ENCODE measurements at regions not wholly inside any gene's neighbourhood (a gene's known extent, or its start where the extent isn't known, plus 50 kb on each side); places are given as distances from the start of the nearest gene placed in this dataset.

GRCh38 chr16:18059089-18059488 lies 277.4 kb downstream of the NPIPA8 start:
- intact Hi-C loops (cut with DNase I), result no loop called here
- Histone ChIP-seq H3K9me3 (no peaks in the 10 kb centered on the region), H3K4me1 (no peaks in the 10 kb centered on the region), H3K27ac (no peak overlapping the region), H3K27me3 (no peaks in the 10 kb centered on the region), H3K36me3 (no peaks in the 10 kb centered on the region), H3K4me3 (no peak overlapping the region), H3K9ac (ENCODE audit: low read depth in 2 of 2, low read length in 2 of 2) (no peak overlapping the region)
- DNase-seq, result no peak
- TF ChIP-seq, protein P1, sequence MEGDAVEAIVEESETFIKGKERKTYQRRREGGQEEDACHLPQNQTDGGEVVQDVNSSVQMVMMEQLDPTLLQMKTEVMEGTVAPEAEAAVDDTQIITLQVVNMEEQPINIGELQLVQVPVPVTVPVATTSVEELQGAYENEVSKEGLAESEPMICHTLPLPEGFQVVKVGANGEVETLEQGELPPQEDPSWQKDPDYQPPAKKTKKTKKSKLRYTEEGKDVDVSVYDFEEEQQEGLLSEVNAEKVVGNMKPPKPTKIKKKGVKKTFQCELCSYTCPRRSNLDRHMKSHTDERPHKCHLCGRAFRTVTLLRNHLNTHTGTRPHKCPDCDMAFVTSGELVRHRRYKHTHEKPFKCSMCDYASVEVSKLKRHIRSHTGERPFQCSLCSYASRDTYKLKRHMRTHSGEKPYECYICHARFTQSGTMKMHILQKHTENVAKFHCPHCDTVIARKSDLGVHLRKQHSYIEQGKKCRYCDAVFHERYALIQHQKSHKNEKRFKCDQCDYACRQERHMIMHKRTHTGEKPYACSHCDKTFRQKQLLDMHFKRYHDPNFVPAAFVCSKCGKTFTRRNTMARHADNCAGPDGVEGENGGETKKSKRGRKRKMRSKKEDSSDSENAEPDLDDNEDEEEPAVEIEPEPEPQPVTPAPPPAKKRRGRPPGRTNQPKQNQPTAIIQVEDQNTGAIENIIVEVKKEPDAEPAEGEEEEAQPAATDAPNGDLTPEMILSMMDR (IDR thresholded peaks at IDR 0.05), result no peak

DNA sequence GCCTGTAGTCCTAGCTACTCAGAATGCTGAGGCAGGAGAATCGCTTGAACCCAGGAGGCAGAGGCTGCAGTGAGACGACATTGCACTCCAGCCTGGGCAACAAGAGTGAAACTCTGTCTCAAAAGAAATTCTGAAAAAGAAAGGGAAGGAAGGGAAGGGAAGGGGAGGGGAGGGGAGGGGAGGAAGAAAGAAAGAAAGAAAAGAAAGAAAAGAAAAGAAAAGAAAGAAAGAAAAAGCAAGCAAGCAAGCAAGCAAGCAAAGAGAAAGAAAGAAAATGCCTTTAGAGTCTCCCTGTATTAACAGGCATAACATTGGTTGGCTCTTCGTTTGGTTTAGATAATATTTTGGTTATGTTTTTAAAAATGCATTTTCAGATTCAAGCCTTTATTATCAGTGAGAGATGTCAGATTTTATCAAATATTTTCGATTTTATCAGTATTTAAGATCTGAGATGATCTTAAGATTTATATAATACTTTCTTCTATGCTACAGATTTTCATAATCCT lies 281.1 kb downstream of the NPIPA8 start:
- intact Hi-C loops (cut with DNase I), result no loop called here
- TF ChIP-seq, protein P1 (IDR thresholded peaks at IDR 0.05), result no peak

GRCh38 chr16:18050777-18051176 lies 285.8 kb downstream of the NPIPA8 start:
- Histone ChIP-seq H3K27me3 (no peaks in the 10 kb centered on the region), H3K36me3 (no peaks in the 10 kb centered on the region), H3K27ac (no peak overlapping the region), H3K4me3 (no peak overlapping the region), H3K9ac (ENCODE audit: low read depth in 2 of 2, low read length in 2 of 2) (no peak overlapping the region), H3K4me1 (no peaks in the 10 kb centered on the region), H3K9me3 (no peaks in the 10 kb centered on the region)
- TF ChIP-seq, protein P1 (IDR thresholded peaks at IDR 0.05), result no peak
- intact Hi-C loops (cut with DNase I), result no loop called here
- DNase-seq, result no peak

More for the DNA sequence above, 281.1 kb downstream of the NPIPA8 start:
- H3K4me3 ChIP-seq, result no peak overlapping the region
- no peaks in the 10 kb centered on the region for H3K9me3 ChIP-seq
- H3K9ac ChIP-seq (ENCODE audit: low read depth in 2 of 2, low read length in 2 of 2), result no peak overlapping the region
- no peak for DNase-seq
- H3K36me3 ChIP-seq, result no peaks in the 10 kb centered on the region
- no peaks in the 10 kb centered on the region for H3K4me1 ChIP-seq
- no peaks in the 10 kb centered on the region for H3K27me3 ChIP-seq
- H3K27ac ChIP-seq, result no peak overlapping the region

DNA sequence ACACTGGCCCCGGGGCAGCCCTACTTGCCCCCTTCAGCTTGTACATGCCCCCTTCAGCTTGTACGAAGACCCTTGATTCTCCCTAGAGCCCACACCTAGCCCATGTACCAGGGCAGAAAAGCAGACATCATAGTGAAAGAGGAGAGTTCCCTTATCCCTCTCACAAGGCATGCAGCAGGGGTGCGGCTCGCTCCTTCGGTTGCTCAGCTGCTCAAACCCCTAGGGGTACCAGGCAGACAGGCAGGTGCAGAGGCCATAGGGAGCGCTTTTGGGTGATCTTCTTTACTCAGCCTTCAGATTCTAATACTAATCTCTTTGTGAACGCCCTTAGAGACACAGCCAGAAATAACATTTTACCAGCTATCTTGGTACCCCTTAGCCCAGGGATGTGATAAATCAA lies 286.3 kb downstream of the NPIPA8 start:
- H3K36me3 ChIP-seq, result no peaks in the 10 kb centered on the region
- DNase-seq, result no peak
- no peak overlapping the region for H3K9ac ChIP-seq (ENCODE audit: low read depth in 2 of 2, low read length in 2 of 2)
- H3K4me1 ChIP-seq, result no peaks in the 10 kb centered on the region
- no peak overlapping the region for H3K27ac ChIP-seq
- H3K4me3 ChIP-seq, result no peak overlapping the region
- no peaks in the 10 kb centered on the region for H3K27me3 ChIP-seq
- TF ChIP-seq, protein P1 (IDR thresholded peaks at IDR 0.05), result no peak
- H3K9me3 ChIP-seq, result no peaks in the 10 kb centered on the region
- intact Hi-C loops (cut with DNase I), result no loop called here

GRCh38 chr16:18049547-18050133 lies 286.9 kb downstream of the NPIPA8 start:
- intact Hi-C loops (cut with DNase I), result no loop called here
- TF ChIP-seq, protein P1 (IDR thresholded peaks at IDR 0.05), result no peak
- Histone ChIP-seq H3K4me3 (no peak overlapping the region), H3K9ac (ENCODE audit: low read depth in 2 of 2, low read length in 2 of 2) (no peak overlapping the region), H3K36me3 (no peaks in the 10 kb centered on the region), H3K9me3 (no peaks in the 10 kb centered on the region), H3K27ac (peak overlapping the region; percentile 69), H3K27me3 (no peaks in the 10 kb centered on the region), H3K4me1 (no peaks in the 10 kb centered on the region)
- DNase-seq, result no peak
